Activated CD4-positive, alpha-beta T cell treated with anti-CD3 and anti-CD28 coated beads for 36 hours (primary cell): ENCODE measurements at regions not wholly inside any gene's neighbourhood (a gene's known extent, or its start where the extent isn't known, plus 50 kb on each side); places are given as distances from the start of the nearest gene placed in this dataset.
A peak's percentile ranks its signal among the peaks of the same experiment; 100 is the strongest.

ENCODE experiments used
- ATAC-seq: fragments of 200-7000 bp; cut with Tn5 transposase; one replicate; pipeline ENCODE4 v1.10.0; 2021; ENCODE audit warnings: mild to moderate bottlenecking, moderate library complexity
- CTCF ChIA-PET: fragments of 350-600 bp; sonication (Branson Sonifier 250); formaldehyde crosslinking; loops from one replicate; lab custom pipeline; 2021; ENCODE audit warnings: antibody characterized with exemption; lab: Charles Lee
- POLR2A ChIA-PET: fragments of 350-600 bp; sonication (Branson Sonifier 250); formaldehyde crosslinking; loops from one replicate; lab custom pipeline; 2021; ENCODE audit warnings: antibody characterized with exemption, inconsistent platforms; lab: Charles Lee
- DNase-seq: peaks from one replicate; pipeline ENCODE4 v3.0.0-alpha.2; 2020
- H3K27ac Mint-ChIP-seq: one replicate; pipeline ENCODE4 v1.8.0; 2021; ENCODE audit warnings: mixed read lengths
- H3K27me3 Mint-ChIP-seq: one replicate; pipeline ENCODE4 v1.8.0; 2021; ENCODE audit warnings: mixed read lengths
- H3K36me3 Mint-ChIP-seq: one replicate; pipeline ENCODE4 v1.8.0; 2021; ENCODE audit warnings: low read depth, mixed read lengths
- H3K4me1 Mint-ChIP-seq: one replicate; pipeline ENCODE4 v1.8.0; 2021; ENCODE audit warnings: mixed read lengths
- H3K4me3 Mint-ChIP-seq: one replicate; pipeline ENCODE4 v1.8.0; 2021; ENCODE audit warnings: mild to moderate bottlenecking, moderate library complexity, mixed read lengths
- H3K9me3 Mint-ChIP-seq: one replicate; pipeline ENCODE4 v1.8.0; 2021; ENCODE audit warnings: low read depth, mixed read lengths
- intact Hi-C, 2 experiments: fragments of 100-400 bp; cut with DNase I in 1 of 2; cut with micrococcal nuclease in 1 of 2; formaldehyde crosslinking; loops; one replicate each; pipeline versions ENCODE4 v1.14.2 to v1.15.1; 2022 to 2024; cut with DNase I, micrococcal nuclease

DNA sequence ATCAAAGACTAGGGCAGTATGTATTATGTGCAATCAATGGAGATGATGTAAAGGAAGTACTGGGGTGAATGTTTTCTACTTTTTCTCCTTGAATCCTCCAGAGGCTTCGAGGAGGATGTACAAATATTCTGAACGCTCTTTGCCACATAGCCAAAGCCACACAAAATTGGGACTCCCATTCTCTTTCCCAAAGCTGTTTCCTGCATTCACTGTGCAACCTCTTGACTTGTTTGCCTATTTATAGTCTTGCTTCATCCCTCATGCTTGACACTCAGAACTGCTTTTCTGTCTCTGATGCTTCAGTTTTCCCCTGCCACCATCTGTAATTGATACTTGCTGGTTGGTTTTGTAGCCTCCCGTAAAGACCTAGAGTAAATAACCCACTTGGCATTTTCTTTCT, 208.2 kb upstream of the RBMS1 start:
- Mint-ChIP-seq H3K27me3 (no peaks in the 10 kb centered on the region), H3K27ac (no peak overlapping the region), H3K9me3 (no peaks in the 10 kb centered on the region), H3K4me1 (peaks cover 14% of the 10 kb centered on the region), H3K36me3 (no peaks in the 10 kb centered on the region), H3K4me3 (no peak overlapping the region)
- ChIA-PET POLR2A (no interaction called here), CTCF (no interaction called here)
- no peak for ATAC-seq
- intact Hi-C loops, result no loop called here
- DNase-seq, result no peak

DNA sequence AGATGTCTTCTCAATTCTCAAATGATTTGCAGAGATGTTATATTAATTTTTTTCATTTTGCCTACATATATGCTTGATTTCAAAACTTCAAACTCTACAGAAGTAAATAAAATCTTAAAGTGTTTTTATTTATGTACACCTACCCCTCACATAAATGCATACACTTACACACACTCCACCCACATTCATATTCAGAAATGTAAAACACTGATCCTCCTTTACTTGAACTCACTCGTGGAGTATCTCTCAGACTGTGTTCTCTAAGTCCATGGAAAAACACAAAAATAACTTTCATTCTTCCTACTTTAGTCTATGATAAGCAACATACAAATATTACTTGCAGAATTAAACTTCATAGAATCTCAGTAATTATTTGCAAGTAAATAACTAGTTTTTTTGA, 209.1 kb upstream of the RBMS1 start:
- Mint-ChIP-seq H3K27me3 (no peaks in the 10 kb centered on the region), H3K4me1 (peaks cover 14% of the 10 kb centered on the region), H3K27ac (no peak overlapping the region), H3K36me3 (no peaks in the 10 kb centered on the region), H3K9me3 (no peaks in the 10 kb centered on the region), H3K4me3 (no peak overlapping the region)
- no peak for DNase-seq
- intact Hi-C loops, result no loop called here
- ChIA-PET CTCF (no interaction called here), POLR2A (interaction anchor here (0.7 kb wide), 1 partner anchor 223 kb away, joined by 7 read pairs; no protein-coding TSS in a partner anchor)
- no peak for ATAC-seq

DNA sequence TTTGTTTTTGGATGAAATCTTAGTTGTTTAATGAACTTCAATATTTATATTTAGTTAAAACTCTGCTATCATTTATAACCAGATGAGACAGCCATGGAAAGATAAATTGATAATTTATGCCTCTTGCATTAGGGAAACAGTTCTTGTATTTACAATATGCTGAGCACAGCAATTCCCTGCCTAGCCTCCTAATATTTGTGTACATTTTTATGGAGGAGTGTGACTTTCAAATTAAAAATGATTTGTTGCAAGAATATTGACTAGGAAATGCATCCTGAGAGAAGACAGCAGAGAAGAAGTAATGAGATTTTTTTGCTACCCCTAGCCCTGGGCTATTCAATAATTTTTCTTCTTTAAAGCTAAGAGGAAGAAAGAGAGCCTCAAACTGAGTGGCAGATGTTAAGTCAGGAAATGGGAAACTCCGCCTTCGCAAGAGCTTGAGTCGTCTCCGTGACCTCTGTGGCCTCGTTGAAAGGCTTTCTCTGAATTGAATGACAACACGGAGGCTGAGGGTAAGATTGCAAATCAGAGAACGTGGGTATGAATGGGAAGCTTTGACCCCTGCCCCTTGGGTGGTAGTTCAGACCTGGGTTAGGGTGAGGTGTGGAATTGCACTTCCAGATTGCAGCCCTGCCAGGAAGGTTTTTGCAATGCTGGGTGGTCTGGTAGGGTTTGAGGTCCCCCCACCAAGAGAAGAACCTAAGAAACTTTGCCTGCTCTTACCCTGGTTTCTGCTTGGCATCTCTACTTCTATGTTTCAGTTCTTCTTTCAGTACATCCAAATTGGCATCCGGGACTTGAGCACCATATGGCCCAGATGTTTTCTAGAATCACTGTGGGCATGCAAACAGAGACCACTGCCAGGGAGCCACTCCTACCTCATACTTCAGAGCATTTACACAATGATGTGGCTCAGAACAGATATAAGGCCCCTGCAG, 210.3 kb upstream of the RBMS1 start:
- Mint-ChIP-seq H3K4me1 (peaks cover 14% of the 10 kb centered on the region), H3K4me3 (no peak overlapping the region), H3K27me3 (no peaks in the 10 kb centered on the region), H3K27ac (peak overlapping the region; percentile 39), H3K9me3 (no peaks in the 10 kb centered on the region), H3K36me3 (no peaks in the 10 kb centered on the region)
- DNase-seq (peak; percentile 63), ATAC-seq (peak; percentile 89)
- intact Hi-C loops, result no loop called here
- CTCF ChIA-PET, result interaction anchor here (0.6 kb wide), 1 partner anchor 55 kb away, joined by 3 read pairs; no protein-coding TSS in a partner anchor
- POLR2A ChIA-PET, result interaction anchor here (0.5 kb wide), 1 partner anchor 162 kb away, joined by 3 read pairs; no protein-coding TSS in a partner anchor

DNA sequence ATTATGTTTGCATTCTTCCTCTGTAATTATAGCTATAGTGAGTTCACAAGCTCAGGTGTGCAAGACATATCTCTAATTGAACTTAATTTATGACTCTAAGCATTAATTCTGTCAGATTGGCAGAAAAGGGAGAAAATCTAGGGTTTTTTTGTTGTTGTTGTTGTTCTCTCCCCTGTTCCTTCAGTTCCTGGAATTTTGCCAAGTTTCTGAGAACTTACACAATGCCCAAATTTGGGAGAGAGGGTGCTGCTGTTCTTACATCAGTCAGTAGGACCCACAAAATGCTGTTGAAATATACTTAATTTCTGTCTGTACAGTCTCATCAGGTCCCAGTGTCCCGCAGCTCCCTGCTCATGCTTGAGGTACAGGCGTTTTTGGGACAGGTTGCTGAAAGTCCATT, 221.8 kb upstream of the RBMS1 start:
- ChIA-PET POLR2A (no interaction called here), CTCF (interaction anchor here (0.5 to 1.3 kb wide), 4 partner anchors 23 to 652 kb away, joined by 3 to 4 read pairs (median 4); no protein-coding TSS in a partner anchor)
- DNase-seq (no peak), ATAC-seq (no peak)
- Mint-ChIP-seq H3K4me1 (no peaks in the 10 kb centered on the region), H3K36me3 (no peaks in the 10 kb centered on the region), H3K9me3 (no peaks in the 10 kb centered on the region), H3K27me3 (peaks cover 4% of the 10 kb centered on the region), H3K27ac (no peak overlapping the region), H3K4me3 (no peak overlapping the region)
- intact Hi-C loops, result no loop called here

DNA sequence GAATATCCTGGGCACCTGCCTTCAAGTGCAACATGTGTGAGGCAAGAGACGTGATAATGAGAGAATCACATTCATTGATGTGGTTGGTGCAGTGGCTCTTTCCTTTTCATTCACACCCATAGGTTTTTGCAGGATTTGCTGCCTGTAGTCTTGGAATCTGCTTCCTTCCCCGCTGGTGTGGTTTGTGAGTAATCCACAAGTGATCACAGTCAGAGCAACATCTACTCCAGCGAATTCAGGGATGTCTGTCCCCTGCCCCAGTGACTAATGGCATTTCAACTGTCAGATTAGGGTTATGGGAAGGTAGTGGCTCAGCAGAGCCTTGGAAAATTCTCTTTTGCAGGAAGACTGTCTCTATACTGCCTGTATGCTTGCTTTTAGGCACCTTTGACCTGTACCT, 225.5 kb upstream of the RBMS1 start:
- no peak for DNase-seq
- H3K9me3 Mint-ChIP-seq, result peaks cover 3% of the 10 kb centered on the region
- ATAC-seq, result no peak
- no peaks in the 10 kb centered on the region for H3K4me1 Mint-ChIP-seq
- no peak overlapping the region for H3K4me3 Mint-ChIP-seq
- CTCF ChIA-PET, result no interaction called here
- H3K27me3 Mint-ChIP-seq, result peaks cover 4% of the 10 kb centered on the region
- intact Hi-C loops, result no loop called here
- no peaks in the 10 kb centered on the region for H3K36me3 Mint-ChIP-seq
- H3K27ac Mint-ChIP-seq, result no peak overlapping the region
- POLR2A ChIA-PET, result no interaction called here

DNA sequence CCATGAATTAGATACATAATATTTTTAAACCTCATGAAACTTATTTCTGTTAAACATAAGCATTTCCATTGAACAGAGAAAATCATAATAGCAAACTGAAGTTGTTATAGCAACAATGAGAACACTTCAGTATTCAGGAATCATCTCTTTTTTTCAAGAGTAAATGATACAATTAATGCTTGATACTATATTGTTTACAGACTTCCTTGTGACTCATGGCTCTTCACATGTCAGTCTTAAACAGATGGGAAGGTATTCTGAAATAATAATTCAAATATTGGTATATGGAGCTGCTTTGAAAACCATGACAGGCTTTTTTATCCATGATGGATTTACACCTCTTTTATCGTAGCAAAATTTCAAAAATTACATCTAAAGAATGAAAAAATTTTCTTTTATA, 226.5 kb upstream of the RBMS1 start:
- H3K4me1 Mint-ChIP-seq, result no peaks in the 10 kb centered on the region
- DNase-seq (no peak), ATAC-seq (no peak)
- no peak overlapping the region for H3K27ac Mint-ChIP-seq
- no peak overlapping the region for H3K4me3 Mint-ChIP-seq
- no peaks in the 10 kb centered on the region for H3K36me3 Mint-ChIP-seq
- CTCF ChIA-PET, result interaction anchor here (0.6 kb wide), 1 partner anchor 36 kb away, joined by 3 read pairs; no protein-coding TSS in a partner anchor
- H3K27me3 Mint-ChIP-seq, result peaks cover 4% of the 10 kb centered on the region
- POLR2A ChIA-PET, result no interaction called here
- peaks cover 3% of the 10 kb centered on the region for H3K9me3 Mint-ChIP-seq
- intact Hi-C loops, result no loop called here

DNA sequence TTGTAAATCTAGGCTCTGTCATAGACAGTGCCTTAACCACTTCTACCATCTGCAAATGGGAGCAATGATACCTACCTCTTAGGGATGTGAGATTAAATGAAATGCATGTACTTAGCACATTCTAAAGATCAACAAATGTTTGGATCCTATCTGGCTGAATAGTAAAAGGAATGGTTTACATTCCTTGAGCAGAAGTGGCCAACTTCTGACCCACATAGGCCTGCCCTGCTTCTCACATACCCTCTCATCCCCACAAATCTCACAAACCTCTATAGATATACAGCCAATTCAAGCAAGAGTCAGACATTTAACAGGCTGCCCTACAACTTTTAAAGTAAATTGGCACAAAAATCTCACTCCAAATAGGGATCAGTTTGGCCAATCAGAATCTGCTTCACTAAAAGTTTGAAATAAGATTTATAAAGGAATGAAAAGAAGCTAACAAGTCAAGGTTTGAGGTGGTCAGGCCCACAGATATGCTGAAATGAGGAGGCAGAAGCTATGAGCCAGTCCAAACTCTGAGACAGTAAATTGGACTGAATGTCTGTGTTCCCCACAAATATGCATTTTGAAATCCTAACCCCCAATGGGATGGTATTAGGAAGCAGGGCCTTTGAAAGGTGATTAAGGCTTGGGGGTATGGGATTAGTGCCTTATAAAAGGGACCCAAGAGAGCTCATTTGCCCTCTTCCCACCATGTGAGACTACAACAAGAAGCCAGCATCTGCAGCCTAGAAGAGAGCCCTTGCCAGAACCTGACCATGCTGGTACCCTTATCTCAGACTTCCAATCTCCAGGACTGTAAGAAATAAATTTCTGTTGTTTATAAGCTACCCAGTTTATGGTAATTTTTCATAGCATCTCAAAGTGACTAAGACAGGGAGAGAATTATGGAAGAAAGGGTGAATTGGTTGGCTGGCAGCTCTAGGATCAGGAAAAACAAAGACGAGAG, 227.8 kb upstream of the RBMS1 start:
- ATAC-seq (no peak), DNase-seq (no peak)
- Mint-ChIP-seq H3K27ac (no peak overlapping the region), H3K36me3 (no peaks in the 10 kb centered on the region), H3K4me1 (no peaks in the 10 kb centered on the region), H3K9me3 (peaks cover 3% of the 10 kb centered on the region), H3K4me3 (no peak overlapping the region), H3K27me3 (peaks cover 4% of the 10 kb centered on the region)
- ChIA-PET POLR2A (no interaction called here), CTCF (no interaction called here)
- intact Hi-C loops, result no loop called here

DNA sequence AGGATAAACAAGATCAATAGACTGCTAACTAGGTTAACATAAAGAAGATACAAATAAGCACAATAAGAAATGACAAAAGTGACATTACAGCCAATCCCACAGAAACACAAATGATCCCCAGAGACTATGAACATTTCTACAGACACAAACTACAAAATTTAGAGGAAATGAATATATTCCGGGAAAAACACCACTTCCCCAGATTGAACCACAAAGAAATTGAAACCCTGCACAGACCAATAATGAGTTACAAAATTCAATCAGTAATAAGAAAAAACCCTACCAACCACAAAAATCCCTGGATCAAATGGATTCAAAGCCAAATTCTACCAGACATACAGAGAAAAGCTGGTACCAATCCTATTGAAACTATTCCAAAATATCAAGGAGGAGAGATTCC, 232.4 kb upstream of the RBMS1 start:
- intact Hi-C loops, result no loop called here
- POLR2A ChIA-PET, result no interaction called here
- no peak for ATAC-seq

DNA sequence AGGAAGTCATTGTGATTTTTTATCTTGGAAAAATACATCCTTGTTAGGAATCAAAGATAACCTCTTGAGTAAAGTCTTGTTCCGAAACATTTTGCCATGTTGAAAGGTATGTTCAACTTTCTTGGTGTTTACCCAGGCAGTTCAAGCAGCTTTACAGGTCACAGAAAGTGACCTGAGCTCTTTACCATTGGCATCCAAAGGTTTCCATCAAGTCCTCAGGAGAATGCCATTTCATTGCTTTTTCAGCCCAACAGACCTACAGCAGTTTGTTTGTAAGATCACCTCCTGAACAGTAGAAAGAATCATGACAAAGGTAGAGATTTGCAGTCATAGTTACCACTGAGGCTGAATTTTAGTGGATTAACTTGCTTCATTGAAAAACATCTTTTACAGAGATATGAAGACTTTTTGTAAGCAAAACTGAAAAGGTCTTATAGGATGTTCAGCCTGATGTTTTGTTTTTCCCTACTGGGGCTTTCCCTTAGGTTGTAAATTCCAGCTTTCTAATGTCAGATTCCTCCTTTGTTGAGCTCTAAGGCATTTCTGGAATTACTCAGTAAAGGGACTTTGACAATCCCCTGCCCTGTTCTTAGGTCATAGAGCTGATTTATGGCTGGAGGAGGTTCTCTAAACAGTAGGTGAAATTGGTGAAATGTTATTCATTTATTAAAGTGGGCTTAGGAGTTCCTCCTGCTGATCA, 236.8 kb upstream of the RBMS1 start:
- H3K27me3 Mint-ChIP-seq, result no peaks in the 10 kb centered on the region
- ATAC-seq (no peak), DNase-seq (no peak)
- no peaks in the 10 kb centered on the region for H3K4me1 Mint-ChIP-seq
- H3K4me3 Mint-ChIP-seq, result no peak overlapping the region
- CTCF ChIA-PET, result interaction anchor here (0.7 kb wide), 1 partner anchor 72 kb away, joined by 3 read pairs; no protein-coding TSS in a partner anchor
- H3K27ac Mint-ChIP-seq, result no peak overlapping the region
- POLR2A ChIA-PET, result interaction anchor here (0.8 kb wide), 1 partner anchor 444 kb away, joined by 4 read pairs; no protein-coding TSS in a partner anchor
- no peaks in the 10 kb centered on the region for H3K36me3 Mint-ChIP-seq
- intact Hi-C loops, result no loop called here
- no peaks in the 10 kb centered on the region for H3K9me3 Mint-ChIP-seq

More for the DNA sequence above, 232.4 kb upstream of the RBMS1 start:
- Mint-ChIP-seq H3K9me3 (peaks cover 3% of the 10 kb centered on the region), H3K4me3 (no peak overlapping the region), H3K36me3 (no peaks in the 10 kb centered on the region), H3K27ac (no peak overlapping the region), H3K27me3 (no peaks in the 10 kb centered on the region), H3K4me1 (no peaks in the 10 kb centered on the region)
- CTCF ChIA-PET, result interaction anchor here (0.6 kb wide), 1 partner anchor 8 kb away, joined by 3 read pairs; no protein-coding TSS in a partner anchor
- no peak for DNase-seq

DNA sequence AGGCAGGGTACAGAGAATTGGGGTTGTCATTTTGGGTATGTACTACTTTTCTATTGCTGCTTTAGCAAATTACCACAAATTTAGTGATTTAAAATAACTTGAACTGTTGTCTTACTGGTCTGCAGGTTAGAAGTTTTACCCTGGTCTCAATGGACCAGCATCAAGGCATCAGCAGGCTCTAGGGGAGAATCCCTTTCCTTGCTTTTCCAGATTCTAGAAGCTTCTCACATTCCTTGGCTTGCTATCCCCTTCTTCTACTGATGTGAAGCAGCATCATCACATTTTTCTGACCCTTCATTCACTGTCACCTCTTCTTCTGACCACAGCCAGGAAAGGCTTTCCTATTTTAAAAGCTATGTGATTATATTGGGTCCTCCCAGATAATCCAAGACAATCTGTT, 237.8 kb upstream of the RBMS1 start:
- Mint-ChIP-seq H3K4me1 (no peaks in the 10 kb centered on the region), H3K27ac (no peak overlapping the region), H3K36me3 (no peaks in the 10 kb centered on the region), H3K4me3 (no peak overlapping the region), H3K27me3 (no peaks in the 10 kb centered on the region), H3K9me3 (no peaks in the 10 kb centered on the region)
- no peak for DNase-seq
- ChIA-PET CTCF (no interaction called here), POLR2A (no interaction called here)
- intact Hi-C loops, result no loop called here
- no peak for ATAC-seq

DNA sequence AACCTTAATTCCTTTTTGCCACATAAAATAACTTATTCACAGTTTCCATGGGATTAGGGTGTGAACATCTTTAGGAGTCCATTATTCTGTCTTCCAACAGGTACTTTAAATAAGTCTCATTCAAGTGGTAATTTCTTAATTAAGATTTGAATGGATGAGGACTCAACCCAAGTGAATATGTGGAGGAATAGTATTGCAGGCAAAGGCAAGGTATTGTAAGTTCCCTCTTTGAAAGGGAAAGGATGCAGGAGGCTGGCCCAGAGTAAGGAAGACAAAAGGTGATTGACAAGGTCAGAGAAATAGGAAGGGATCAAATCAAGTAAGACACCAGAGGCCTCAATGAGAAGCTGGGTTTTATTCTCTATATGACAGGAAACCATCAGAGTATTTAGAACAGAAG, 238.2 kb upstream of the RBMS1 start:
- ATAC-seq, result no peak
- no peaks in the 10 kb centered on the region for H3K27me3 Mint-ChIP-seq
- no peaks in the 10 kb centered on the region for H3K9me3 Mint-ChIP-seq
- no peak for DNase-seq
- no peak overlapping the region for H3K4me3 Mint-ChIP-seq
- H3K4me1 Mint-ChIP-seq, result no peaks in the 10 kb centered on the region
- ChIA-PET CTCF (no interaction called here), POLR2A (no interaction called here)
- intact Hi-C loops, result no loop called here
- no peaks in the 10 kb centered on the region for H3K36me3 Mint-ChIP-seq
- no peak overlapping the region for H3K27ac Mint-ChIP-seq
